ENCODE measurements at regions not wholly inside any gene's neighbourhood (a gene's known extent, or its start where the extent isn't known, plus 50 kb on each side); places are given as distances from the start of the nearest gene placed in this dataset.

- no peak overlapping the region for H3K9ac ChIP-seq (ENCODE audit: insufficient read depth, low read length)
- H3K4me1 ChIP-seq (ENCODE audit: control insufficient read depth, extremely low read depth, insufficient read depth, low read length), result no peaks in the 10 kb centered on the region
- no peak overlapping the region for H2AFZ ChIP-seq (ENCODE audit: low read length)
- H3K9me3 ChIP-seq (ENCODE audit: control insufficient read depth, insufficient read depth, low read depth, low read length), result no peaks in the 10 kb centered on the region
- H3K27ac ChIP-seq (ENCODE audit: insufficient read depth, low read length), result no peak overlapping the region
- H3K4me2 ChIP-seq (ENCODE audit: extremely low read depth, insufficient read depth, low read length), result no peak overlapping the region
- no peaks in the 10 kb centered on the region for H3K79me2 ChIP-seq (ENCODE audit: control insufficient read depth, insufficient read depth, low read length)
- no peak for TF ChIP-seq EZH2 (IDR thresholded peaks at IDR 0.05; ENCODE audit: low read length, missing control alignments)
- TF ChIP-seq, protein P1, sequence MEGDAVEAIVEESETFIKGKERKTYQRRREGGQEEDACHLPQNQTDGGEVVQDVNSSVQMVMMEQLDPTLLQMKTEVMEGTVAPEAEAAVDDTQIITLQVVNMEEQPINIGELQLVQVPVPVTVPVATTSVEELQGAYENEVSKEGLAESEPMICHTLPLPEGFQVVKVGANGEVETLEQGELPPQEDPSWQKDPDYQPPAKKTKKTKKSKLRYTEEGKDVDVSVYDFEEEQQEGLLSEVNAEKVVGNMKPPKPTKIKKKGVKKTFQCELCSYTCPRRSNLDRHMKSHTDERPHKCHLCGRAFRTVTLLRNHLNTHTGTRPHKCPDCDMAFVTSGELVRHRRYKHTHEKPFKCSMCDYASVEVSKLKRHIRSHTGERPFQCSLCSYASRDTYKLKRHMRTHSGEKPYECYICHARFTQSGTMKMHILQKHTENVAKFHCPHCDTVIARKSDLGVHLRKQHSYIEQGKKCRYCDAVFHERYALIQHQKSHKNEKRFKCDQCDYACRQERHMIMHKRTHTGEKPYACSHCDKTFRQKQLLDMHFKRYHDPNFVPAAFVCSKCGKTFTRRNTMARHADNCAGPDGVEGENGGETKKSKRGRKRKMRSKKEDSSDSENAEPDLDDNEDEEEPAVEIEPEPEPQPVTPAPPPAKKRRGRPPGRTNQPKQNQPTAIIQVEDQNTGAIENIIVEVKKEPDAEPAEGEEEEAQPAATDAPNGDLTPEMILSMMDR (conservative IDR thresholded peaks at IDR 0.05 in 1 of 2, IDR thresholded peaks at IDR 0.05 in 1 of 2; ENCODE audit: low read depth in 1 of 2, low read length in 2 of 2), result no peak
- H4K20me1 ChIP-seq (ENCODE audit: control insufficient read depth, extremely low read depth, insufficient read depth, low read length), result no peaks in the 10 kb centered on the region
- H3K36me3 ChIP-seq (ENCODE audit: control insufficient read depth, insufficient read depth, low read length), result no peaks in the 10 kb centered on the region
- H3K4me3 ChIP-seq (replicated peaks in 1 of 4; ENCODE audit: control extremely low read depth in 1 of 4, insufficient read depth in 1 of 4, low read depth in 3 of 4, low read length in 4 of 4), result no peak overlapping the region
- DNase-seq (ENCODE audit: low read depth in 2 of 2), result no peak
- H3K27me3 ChIP-seq (ENCODE audit: control insufficient read depth, insufficient read depth, low read length), result no peaks in the 10 kb centered on the region
These were observed 149.9 kb upstream of the TWIST2 start for GRCh38 chr2:238698072-238698352.

- no peaks in the 10 kb centered on the region for H3K4me1 ChIP-seq (ENCODE audit: control insufficient read depth, extremely low read depth, insufficient read depth, low read length)
- H3K27me3 ChIP-seq (ENCODE audit: control insufficient read depth, insufficient read depth, low read length), result no peaks in the 10 kb centered on the region
- H3K9me3 ChIP-seq (ENCODE audit: control insufficient read depth, insufficient read depth, low read depth, low read length), result no peaks in the 10 kb centered on the region
- no peaks in the 10 kb centered on the region for H3K36me3 ChIP-seq (ENCODE audit: control insufficient read depth, insufficient read depth, low read length)
- H4K20me1 ChIP-seq (ENCODE audit: control insufficient read depth, extremely low read depth, insufficient read depth, low read length), result no peaks in the 10 kb centered on the region
- H3K27ac ChIP-seq (ENCODE audit: insufficient read depth, low read length), result no peak overlapping the region
- H3K4me3 ChIP-seq (replicated peaks in 1 of 4; ENCODE audit: control extremely low read depth in 1 of 4, insufficient read depth in 1 of 4, low read depth in 3 of 4, low read length in 4 of 4), result no peak overlapping the region
- TF ChIP-seq, protein P1 (conservative IDR thresholded peaks at IDR 0.05 in 1 of 2, IDR thresholded peaks at IDR 0.05 in 1 of 2; ENCODE audit: low read depth in 1 of 2, low read length in 2 of 2), result no peak
- TF ChIP-seq EZH2 (IDR thresholded peaks at IDR 0.05; ENCODE audit: low read length, missing control alignments), result no peak
- H3K79me2 ChIP-seq (ENCODE audit: control insufficient read depth, insufficient read depth, low read length), result no peaks in the 10 kb centered on the region
- no peak overlapping the region for H3K9ac ChIP-seq (ENCODE audit: insufficient read depth, low read length)
- H3K4me2 ChIP-seq (ENCODE audit: extremely low read depth, insufficient read depth, low read length), result no peak overlapping the region
- no peak for DNase-seq (ENCODE audit: low read depth in 2 of 2)
- no peak overlapping the region for H2AFZ ChIP-seq (ENCODE audit: low read length)
These were observed 149.2 kb upstream of the TWIST2 start for GRCh38 chr2:238698451-238699306.

DNA sequence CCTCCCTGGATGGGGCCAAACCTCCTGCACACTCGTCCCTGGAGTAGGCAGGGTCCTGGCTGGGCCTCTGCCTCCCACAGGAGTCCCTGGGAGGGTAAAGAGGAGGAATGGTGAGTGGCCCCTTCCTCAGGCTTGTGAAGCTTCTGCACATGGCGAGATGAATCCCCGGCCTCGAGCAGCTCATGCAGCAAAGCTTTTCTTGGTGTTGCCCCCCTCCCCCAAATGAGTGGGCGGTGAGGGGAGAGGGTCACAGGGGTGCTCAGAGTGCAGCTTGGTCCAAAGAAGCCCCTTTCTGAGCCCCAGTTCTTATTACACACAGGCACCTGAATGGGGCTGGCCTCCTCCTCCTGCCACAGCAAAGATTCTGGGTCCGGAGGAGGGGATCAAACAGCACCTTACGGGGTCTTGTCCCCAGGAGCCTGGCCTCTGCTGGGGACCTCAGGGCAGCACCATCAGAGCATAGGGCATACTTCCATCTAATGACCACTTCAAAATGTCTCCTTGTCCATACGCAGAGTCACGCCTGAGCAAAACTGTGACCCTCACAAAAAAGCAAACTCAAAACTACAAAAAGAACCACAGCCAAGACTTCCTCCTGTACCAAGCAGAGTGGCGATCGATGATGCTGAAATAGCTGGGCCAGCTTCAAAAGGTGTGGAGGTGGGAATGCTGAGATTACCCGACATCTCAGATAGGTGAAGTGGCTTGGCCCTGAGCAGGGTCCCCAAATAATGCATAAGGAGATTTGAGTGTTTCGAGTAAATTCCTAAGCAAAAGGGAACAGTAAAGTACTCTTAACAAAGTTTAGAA is 148.4 kb upstream of the TWIST2 start:
- no peaks in the 10 kb centered on the region for H3K4me1 ChIP-seq (ENCODE audit: control insufficient read depth, extremely low read depth, insufficient read depth, low read length)
- no peak overlapping the region for H3K4me2 ChIP-seq (ENCODE audit: extremely low read depth, insufficient read depth, low read length)
- TF ChIP-seq, protein P1 (conservative IDR thresholded peaks at IDR 0.05 in 1 of 2, IDR thresholded peaks at IDR 0.05 in 1 of 2; ENCODE audit: low read depth in 1 of 2, low read length in 2 of 2), result no peak
- TF ChIP-seq EZH2 (IDR thresholded peaks at IDR 0.05; ENCODE audit: low read length, missing control alignments), result no peak
- H3K27ac ChIP-seq (ENCODE audit: insufficient read depth, low read length), result no peak overlapping the region
- no peak overlapping the region for H3K4me3 ChIP-seq (replicated peaks in 1 of 4; ENCODE audit: control extremely low read depth in 1 of 4, insufficient read depth in 1 of 4, low read depth in 3 of 4, low read length in 4 of 4)
- DNase-seq (ENCODE audit: low read depth in 2 of 2), result no peak
- H4K20me1 ChIP-seq (ENCODE audit: control insufficient read depth, extremely low read depth, insufficient read depth, low read length), result no peaks in the 10 kb centered on the region
- no peaks in the 10 kb centered on the region for H3K9me3 ChIP-seq (ENCODE audit: control insufficient read depth, insufficient read depth, low read depth, low read length)
- H2AFZ ChIP-seq (ENCODE audit: low read length), result no peak overlapping the region
- no peak overlapping the region for H3K9ac ChIP-seq (ENCODE audit: insufficient read depth, low read length)
- no peaks in the 10 kb centered on the region for H3K36me3 ChIP-seq (ENCODE audit: control insufficient read depth, insufficient read depth, low read length)
- H3K27me3 ChIP-seq (ENCODE audit: control insufficient read depth, insufficient read depth, low read length), result no peaks in the 10 kb centered on the region
- no peaks in the 10 kb centered on the region for H3K79me2 ChIP-seq (ENCODE audit: control insufficient read depth, insufficient read depth, low read length)

Measured in fibroblast of lung (primary cell).